ENCODE measurements at regions not wholly inside any gene's neighbourhood (a gene's known extent, or its start where the extent isn't known, plus 50 kb on each side); places are given as distances from the start of the nearest gene placed in this dataset.

DNA sequence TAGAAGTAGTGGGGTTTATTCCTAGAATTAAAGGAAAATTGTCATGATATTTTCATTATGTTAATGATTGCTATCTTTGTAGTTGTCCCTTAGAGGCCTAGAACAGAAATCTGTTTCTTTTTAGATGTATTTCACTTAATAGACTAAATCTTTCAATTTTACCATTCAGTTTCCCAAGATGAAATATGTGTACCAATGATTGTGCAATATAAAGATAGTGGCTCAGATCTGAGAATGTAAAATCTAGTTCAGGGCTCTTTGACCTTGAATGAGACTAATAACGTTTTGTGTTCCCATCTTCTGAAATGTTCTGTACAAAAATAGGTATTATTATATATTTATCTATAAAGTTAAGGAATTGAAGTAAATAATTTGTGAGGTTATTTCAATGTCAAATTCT is 947.9 kb downstream of the DTWD2 start:
- DNase-seq, result no peak
- Mint-ChIP-seq H3K4me1 (no peaks in the 10 kb centered on the region), H3K9me3 (peaks cover 6 to 10% of the 10 kb centered on the region in 2 donors), H3K36me3 (no peaks in the 10 kb centered on the region), H3K27ac (no peak overlapping the region), H3K27me3 (ENCODE audit: low read depth in 2 of 2) (no peaks in the 10 kb centered on the region), H3K4me3 (no peak overlapping the region)
- WGBS (ENCODE audit: insufficient coverage), result no CpG with 5 or more reads among the region's 1 CpG
- no peak for ATAC-seq
- Histone ChIP-seq H3K27ac (ENCODE audit: low read length) (no peak overlapping the region), H3K9me3 (ENCODE audit: control insufficient read depth, insufficient read depth, low read length) (no peaks in the 10 kb centered on the region), H3K4me3 (ENCODE audit: low read length) (no peak overlapping the region), H3K27me3 (ENCODE audit: control insufficient read depth, insufficient read depth, low read length) (no peaks in the 10 kb centered on the region), H3K4me1 (ENCODE audit: control insufficient read depth, insufficient read depth, low read length) (no peaks in the 10 kb centered on the region), H3K36me3 (ENCODE audit: control insufficient read depth, insufficient read depth, low read length) (no peaks in the 10 kb centered on the region)
- TF ChIP-seq, protein P1, sequence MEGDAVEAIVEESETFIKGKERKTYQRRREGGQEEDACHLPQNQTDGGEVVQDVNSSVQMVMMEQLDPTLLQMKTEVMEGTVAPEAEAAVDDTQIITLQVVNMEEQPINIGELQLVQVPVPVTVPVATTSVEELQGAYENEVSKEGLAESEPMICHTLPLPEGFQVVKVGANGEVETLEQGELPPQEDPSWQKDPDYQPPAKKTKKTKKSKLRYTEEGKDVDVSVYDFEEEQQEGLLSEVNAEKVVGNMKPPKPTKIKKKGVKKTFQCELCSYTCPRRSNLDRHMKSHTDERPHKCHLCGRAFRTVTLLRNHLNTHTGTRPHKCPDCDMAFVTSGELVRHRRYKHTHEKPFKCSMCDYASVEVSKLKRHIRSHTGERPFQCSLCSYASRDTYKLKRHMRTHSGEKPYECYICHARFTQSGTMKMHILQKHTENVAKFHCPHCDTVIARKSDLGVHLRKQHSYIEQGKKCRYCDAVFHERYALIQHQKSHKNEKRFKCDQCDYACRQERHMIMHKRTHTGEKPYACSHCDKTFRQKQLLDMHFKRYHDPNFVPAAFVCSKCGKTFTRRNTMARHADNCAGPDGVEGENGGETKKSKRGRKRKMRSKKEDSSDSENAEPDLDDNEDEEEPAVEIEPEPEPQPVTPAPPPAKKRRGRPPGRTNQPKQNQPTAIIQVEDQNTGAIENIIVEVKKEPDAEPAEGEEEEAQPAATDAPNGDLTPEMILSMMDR (IDR thresholded peaks at IDR 0.05), result no peak
- intact Hi-C loops (cut with micrococcal nuclease), result no loop called here

DNA sequence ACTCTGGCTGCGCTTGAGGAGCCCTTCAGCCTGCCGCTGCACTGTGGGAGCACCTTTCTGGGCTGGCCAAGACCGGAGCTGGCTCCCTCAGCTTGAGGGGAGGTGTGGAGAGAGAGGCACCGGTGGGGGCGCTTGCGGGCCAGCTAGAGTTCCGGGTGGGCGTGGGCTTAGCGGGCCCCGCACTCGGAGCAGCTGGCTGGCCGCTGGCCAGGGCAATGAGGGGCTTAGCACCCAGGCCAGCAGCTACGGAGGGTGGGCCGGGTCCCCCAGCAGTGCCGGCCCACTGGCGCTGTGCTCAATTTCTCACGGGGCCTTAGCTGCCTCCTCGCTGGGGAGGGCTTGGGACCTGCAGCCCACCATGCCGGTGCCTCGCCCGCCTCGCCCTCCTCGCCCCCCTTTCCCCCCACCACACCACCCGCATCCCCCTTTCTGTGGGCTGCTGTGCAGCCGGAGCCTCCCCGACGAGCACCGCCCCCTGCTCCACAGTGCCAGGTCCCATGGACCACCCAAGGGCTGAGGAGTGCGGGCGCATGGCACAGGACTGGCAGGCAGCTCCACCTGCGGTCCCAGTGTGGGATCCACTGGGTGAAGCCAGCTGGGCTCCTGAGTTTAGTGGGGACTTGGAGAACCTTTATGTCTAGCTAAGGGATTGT is 954.5 kb downstream of the DTWD2 start:
- TF ChIP-seq, protein P1 (IDR thresholded peaks at IDR 0.05), result no peak
- DNase-seq, result no peak

DNA sequence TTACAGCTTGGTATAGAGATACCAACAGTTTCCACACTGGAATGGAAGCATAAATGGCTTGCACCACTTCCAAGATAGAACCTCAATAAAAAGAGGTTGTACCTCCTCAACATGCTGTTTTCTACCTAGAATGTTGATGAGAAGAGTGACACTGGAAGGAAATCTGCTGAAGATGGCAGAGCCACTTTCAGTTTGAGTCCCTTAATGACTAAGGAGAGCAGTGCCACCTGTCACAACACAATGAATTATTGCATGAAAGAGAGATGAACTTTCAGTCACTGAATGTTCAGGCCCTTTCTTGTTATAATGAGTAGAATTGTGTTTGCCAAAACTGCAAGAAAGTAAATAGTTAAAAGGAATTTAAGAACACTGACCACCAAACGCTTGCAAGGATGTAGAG is 958.5 kb downstream of the DTWD2 start:
- intact Hi-C loops (cut with micrococcal nuclease), result no loop called here
- DNase-seq, result no peak
- Histone ChIP-seq H3K4me3 (ENCODE audit: low read length) (no peak overlapping the region), H3K9me3 (ENCODE audit: control insufficient read depth, insufficient read depth, low read length) (no peaks in the 10 kb centered on the region), H3K4me1 (ENCODE audit: control insufficient read depth, insufficient read depth, low read length) (no peaks in the 10 kb centered on the region), H3K27ac (ENCODE audit: low read length) (no peak overlapping the region), H3K36me3 (ENCODE audit: control insufficient read depth, insufficient read depth, low read length) (no peaks in the 10 kb centered on the region), H3K27me3 (ENCODE audit: control insufficient read depth, insufficient read depth, low read length) (no peaks in the 10 kb centered on the region)
- ATAC-seq, result no peak
- Mint-ChIP-seq H3K4me1 (no peaks in the 10 kb centered on the region), H3K27me3 (ENCODE audit: low read depth in 2 of 2) (no peaks in the 10 kb centered on the region), H3K4me3 (no peak overlapping the region), H3K36me3 (no peaks in the 10 kb centered on the region), H3K27ac (no peak overlapping the region), H3K9me3 (peaks cover 13 to 17% of the 10 kb centered on the region in 2 donors)
- no CpG with 5 or more reads among the region's 1 CpG for WGBS (ENCODE audit: insufficient coverage)
- TF ChIP-seq, protein P1 (IDR thresholded peaks at IDR 0.05), result no peak

More for the DNA sequence above, 954.5 kb downstream of the DTWD2 start:
- Histone ChIP-seq H3K27ac (ENCODE audit: low read length) (no peak overlapping the region), H3K4me3 (ENCODE audit: low read length) (no peak overlapping the region), H3K9me3 (ENCODE audit: control insufficient read depth, insufficient read depth, low read length) (no peaks in the 10 kb centered on the region), H3K27me3 (ENCODE audit: control insufficient read depth, insufficient read depth, low read length) (no peaks in the 10 kb centered on the region), H3K4me1 (ENCODE audit: control insufficient read depth, insufficient read depth, low read length) (no peaks in the 10 kb centered on the region), H3K36me3 (ENCODE audit: control insufficient read depth, insufficient read depth, low read length) (no peaks in the 10 kb centered on the region)
- WGBS (ENCODE audit: insufficient coverage), result 91% methylated on average over 31 of the region's 31 CpGs
- no peak overlapping the region for H3K4me3 Mint-ChIP-seq
- H3K4me1 Mint-ChIP-seq, result no peaks in the 10 kb centered on the region
- H3K9me3 Mint-ChIP-seq, result peaks cover 11 to 20% of the 10 kb centered on the region in 2 donors
- ATAC-seq, result no peak
- H3K27ac Mint-ChIP-seq, result no peak overlapping the region
- intact Hi-C loops (cut with micrococcal nuclease), result no loop called here
- H3K27me3 Mint-ChIP-seq (ENCODE audit: low read depth in 2 of 2), result no peaks in the 10 kb centered on the region
- H3K36me3 Mint-ChIP-seq, result no peaks in the 10 kb centered on the region

DNA sequence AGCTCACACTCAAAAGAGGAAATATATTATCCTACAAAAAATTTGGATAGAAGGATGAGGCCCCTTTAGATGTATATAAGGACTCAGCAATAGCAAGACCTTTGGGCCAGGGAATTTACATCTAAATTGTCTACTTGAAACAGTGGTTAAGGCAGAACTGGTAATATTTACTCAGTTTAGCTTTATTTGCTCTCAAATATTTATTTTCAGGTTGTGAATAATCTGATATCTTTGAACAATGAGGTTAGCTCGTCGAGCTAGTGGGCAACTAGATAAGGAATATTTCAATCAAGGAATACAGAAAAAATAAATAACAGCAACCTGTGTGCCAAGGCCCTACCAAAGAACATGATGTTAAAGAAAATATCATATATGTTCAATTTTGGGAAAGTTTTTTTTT is 966.3 kb downstream of the DTWD2 start:
- peaks cover 9 to 17% of the 10 kb centered on the region in 2 donors for H3K9me3 Mint-ChIP-seq
- TF ChIP-seq, protein P1 (IDR thresholded peaks at IDR 0.05), result no peak
- intact Hi-C loops (cut with micrococcal nuclease), result no loop called here
- Histone ChIP-seq H3K4me1 (ENCODE audit: control insufficient read depth, insufficient read depth, low read length) (no peaks in the 10 kb centered on the region), H3K9me3 (ENCODE audit: control insufficient read depth, insufficient read depth, low read length) (peaks cover 2% of the 10 kb centered on the region), H3K36me3 (ENCODE audit: control insufficient read depth, insufficient read depth, low read length) (no peaks in the 10 kb centered on the region), H3K4me3 (ENCODE audit: low read length) (no peak overlapping the region), H3K27me3 (ENCODE audit: control insufficient read depth, insufficient read depth, low read length) (no peaks in the 10 kb centered on the region), H3K27ac (ENCODE audit: low read length) (no peak overlapping the region)
- H3K4me1 Mint-ChIP-seq, result no peaks in the 10 kb centered on the region
- H3K27ac Mint-ChIP-seq, result no peak overlapping the region
- peaks cover 5% of the 10 kb centered on the region for H3K36me3 Mint-ChIP-seq
- no peak for ATAC-seq
- no peaks in the 10 kb centered on the region for H3K27me3 Mint-ChIP-seq (ENCODE audit: low read depth in 2 of 2)
- H3K4me3 Mint-ChIP-seq, result no peak overlapping the region
- no CpG with 5 or more reads among the region's 2 CpGs for WGBS (ENCODE audit: insufficient coverage)
- no peak for DNase-seq
